AG10803 (cell line): ENCODE measurements at regions not wholly inside any gene's neighbourhood (a gene's known extent, or its start where the extent isn't known, plus 50 kb on each side); places are given as distances from the start of the nearest gene placed in this dataset.

Experiments used
- DNase-seq: peaks from one replicate; pipeline ENCODE4 v3.0.0; 2010; ENCODE audit warnings: low read depth
- H3K4me3 ChIP-seq: 2 replicates; pipeline ENCODE4 v1.5.1; 2011; ENCODE audit warnings: mild to moderate bottlenecking, low read length, control low read depth
- CTCF ChIP-seq: conservative IDR thresholded peaks from 2 replicates; pipeline ENCODE4 v1.5.1; 2011; ENCODE audit warnings: mild to moderate bottlenecking, low read length, control low read depth, inconsistent platforms

- no peak for DNase-seq
- H3K4me3 ChIP-seq: no peak overlapping the region
- no peak for TF ChIP-seq CTCF
These were observed 510.0 kb downstream of the NLGN4X start for GRCh38 chrX:5718651-5719050.

- H3K4me3 ChIP-seq: no peak overlapping the region
- DNase-seq: no peak
- TF ChIP-seq CTCF: no peak
These were observed 512.0 kb downstream of the NLGN4X start for GRCh38 chrX:5716666-5717065.

- H3K4me3 ChIP-seq: no peak overlapping the region
- peak; percentile 37 for DNase-seq
- no peak for TF ChIP-seq CTCF
These were observed 520.4 kb downstream of the NLGN4X start for GRCh38 chrX:5708251-5708650.

GRCh38 chrX:5702890-5703289 is 525.8 kb downstream of the NLGN4X start:
- TF ChIP-seq CTCF: no peak
- no peak overlapping the region for H3K4me3 ChIP-seq
- no peak for DNase-seq

GRCh38 chrX:5695971-5696370 is 532.7 kb downstream of the NLGN4X start:
- TF ChIP-seq CTCF: no peak
- DNase-seq: no peak
- no peak overlapping the region for H3K4me3 ChIP-seq

- no peak overlapping the region for H3K4me3 ChIP-seq
- TF ChIP-seq CTCF: no peak
- DNase-seq: peak; percentile 0
These were observed 544.7 kb downstream of the NLGN4X start for GRCh38 chrX:5683996-5684395.

GRCh38 chrX:5681159-5681558 is 547.5 kb downstream of the NLGN4X start:
- peak; percentile 27; the same call in 1 of the 2 replicates for TF ChIP-seq CTCF
- DNase-seq: peak; percentile 9
- H3K4me3 ChIP-seq: no peak overlapping the region
